SU-DHL-6 (cell line): ENCODE measurements at regions not wholly inside any gene's neighbourhood (a gene's known extent, or its start where the extent isn't known, plus 50 kb on each side); places are given as distances from the start of the nearest gene placed in this dataset.

Experiments
- H2AFZ ChIP-seq: fragments of 200-600 bp; sonication (generic); 2 replicates; pipeline ENCODE4 v1.6.1; 2014; ENCODE audit warnings: low read depth, mild to moderate bottlenecking, moderate library complexity, mixed read lengths, antibody characterized with exemption, low read length; ENCODE audit not compliant: severe bottlenecking
- H3F3A ChIP-seq: fragments of 200-600 bp; shearing (Covaris generic); 2 replicates; pipeline ENCODE4 v1.6.0; 2016; ENCODE audit warnings: antibody characterized with exemption, mild to moderate bottlenecking; ENCODE audit not compliant: insufficient read depth
- H3K27ac ChIP-seq: fragments of 200-600 bp; sonication (generic); 2 replicates; pipeline ENCODE4 v1.5.1; 2016; ENCODE audit warnings: low read depth, mild to moderate bottlenecking, low read length, moderate library complexity, mixed read lengths
- H3K27me3 ChIP-seq: fragments of 200-600 bp; sonication (generic), shearing (Covaris generic); 2 replicates; pipeline ENCODE4 v1.6.0; 2014; ENCODE audit warnings: mild to moderate bottlenecking, low read length
- H3K36me3 ChIP-seq: fragments of 200-600 bp; sonication (generic); 2 replicates; pipeline ENCODE4 v1.6.1; 2014; ENCODE audit warnings: mild to moderate bottlenecking, low read length, mixed read lengths
- H3K4me2 ChIP-seq: fragments of 300-600, 200-600 bp; shearing (Covaris generic), sonication (generic); 2 replicates; pipeline ENCODE4 v1.6.0; 2014; ENCODE audit warnings: low read length, low read depth, mild to moderate bottlenecking; ENCODE audit not compliant: poor library complexity, severe bottlenecking
- H3K4me3 ChIP-seq: fragments of 200-600 bp; sonication (generic); 2 replicates; pipeline ENCODE4 v1.5.1; 2014; ENCODE audit warnings: antibody characterized with exemption, low read length, mild to moderate bottlenecking, mixed read lengths; ENCODE audit not compliant: insufficient read depth, poor library complexity, severe bottlenecking
- H3K79me2 ChIP-seq: fragments of 200-600 bp; sonication (generic); 2 replicates; pipeline ENCODE4 v1.6.1; 2014; ENCODE audit warnings: mild to moderate bottlenecking, low read length, moderate library complexity; ENCODE audit not compliant: insufficient read depth
- H3K9ac ChIP-seq: fragments of 200-600 bp; sonication (generic); 2 replicates; pipeline ENCODE4 v1.7.0; 2014; ENCODE audit warnings: mild to moderate bottlenecking, low read length
- H3K9me2 ChIP-seq: fragments of 200-600 bp; sonication (generic); replicated peaks from 2 replicates; pipeline ENCODE4 v1.6.1; 2014; ENCODE audit warnings: low read length; ENCODE audit not compliant: insufficient read depth
- H3K9me3 ChIP-seq: fragments of 200-600 bp; sonication (generic); 2 replicates; pipeline ENCODE4 v1.6.1; 2014; ENCODE audit warnings: low read length, mixed read lengths; ENCODE audit not compliant: insufficient read depth
- H4K20me1 ChIP-seq: fragments of 200-600 bp; sonication (generic); 2 replicates; pipeline ENCODE4 v1.6.1; 2014; ENCODE audit warnings: low read depth, mild to moderate bottlenecking, antibody characterized with exemption, low read length, moderate library complexity, mixed read lengths
- EZH2phosphoT487 ChIP-seq: fragments of 200-600 bp; sonication (generic), shearing (Covaris generic); conservative IDR thresholded peaks from 2 replicates; pipeline ENCODE4 v1.6.1; 2018; ENCODE audit warnings: mild to moderate bottlenecking, antibody characterized with exemption, low read length, moderate library complexity, mixed read lengths
- TF ChIP-seq, protein P1 (sequence below): fragments of 200-600 bp; sonication (generic); IDR thresholded peaks from one replicate; pipeline ENCODE4 v1.5.1; 2017; ENCODE audit warnings: antibody characterized with exemption, mild to moderate bottlenecking, low read length, moderate library complexity; ENCODE audit not compliant: insufficient read depth, poor library complexity, severe bottlenecking

GRCh38 chr12:102681309-102681708 lies 200.9 kb upstream of the IGF1 start:
- no peaks in the 10 kb centered on the region for H3F3A ChIP-seq
- H3K4me3 ChIP-seq = no peak overlapping the region
- TF ChIP-seq, protein P1, sequence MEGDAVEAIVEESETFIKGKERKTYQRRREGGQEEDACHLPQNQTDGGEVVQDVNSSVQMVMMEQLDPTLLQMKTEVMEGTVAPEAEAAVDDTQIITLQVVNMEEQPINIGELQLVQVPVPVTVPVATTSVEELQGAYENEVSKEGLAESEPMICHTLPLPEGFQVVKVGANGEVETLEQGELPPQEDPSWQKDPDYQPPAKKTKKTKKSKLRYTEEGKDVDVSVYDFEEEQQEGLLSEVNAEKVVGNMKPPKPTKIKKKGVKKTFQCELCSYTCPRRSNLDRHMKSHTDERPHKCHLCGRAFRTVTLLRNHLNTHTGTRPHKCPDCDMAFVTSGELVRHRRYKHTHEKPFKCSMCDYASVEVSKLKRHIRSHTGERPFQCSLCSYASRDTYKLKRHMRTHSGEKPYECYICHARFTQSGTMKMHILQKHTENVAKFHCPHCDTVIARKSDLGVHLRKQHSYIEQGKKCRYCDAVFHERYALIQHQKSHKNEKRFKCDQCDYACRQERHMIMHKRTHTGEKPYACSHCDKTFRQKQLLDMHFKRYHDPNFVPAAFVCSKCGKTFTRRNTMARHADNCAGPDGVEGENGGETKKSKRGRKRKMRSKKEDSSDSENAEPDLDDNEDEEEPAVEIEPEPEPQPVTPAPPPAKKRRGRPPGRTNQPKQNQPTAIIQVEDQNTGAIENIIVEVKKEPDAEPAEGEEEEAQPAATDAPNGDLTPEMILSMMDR = no peak
- no peak for TF ChIP-seq EZH2phosphoT487
- no peak overlapping the region for H3K27ac ChIP-seq
- no peak overlapping the region for H2AFZ ChIP-seq
- H3K27me3 ChIP-seq = no peaks in the 10 kb centered on the region
- H3K4me2 ChIP-seq = no peak overlapping the region
- H3K9me3 ChIP-seq = no peaks in the 10 kb centered on the region
- no peak overlapping the region for H3K9ac ChIP-seq
- no peaks in the 10 kb centered on the region for H4K20me1 ChIP-seq
- H3K36me3 ChIP-seq = no peaks in the 10 kb centered on the region
- no peaks in the 10 kb centered on the region for H3K79me2 ChIP-seq
- no peaks in the 10 kb centered on the region for H3K9me2 ChIP-seq

DNA sequence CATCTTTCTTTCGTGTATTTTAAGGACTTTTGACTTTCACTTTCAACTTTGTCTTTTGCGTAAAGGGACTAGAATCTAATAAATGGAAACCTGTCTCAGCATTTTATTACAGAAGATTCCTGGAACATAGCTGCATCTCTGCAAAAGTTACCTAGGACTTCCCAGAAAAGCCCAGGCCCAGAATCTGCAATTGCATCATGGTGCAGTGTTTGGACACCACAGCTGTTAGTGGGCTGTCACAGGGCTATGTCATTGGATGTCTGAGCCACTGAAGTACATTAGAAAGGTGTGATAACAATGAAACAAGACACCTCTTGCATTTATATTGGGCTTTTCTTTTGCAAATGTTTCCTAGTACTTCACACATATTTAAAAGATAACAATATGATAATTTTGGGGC lies 199.9 kb upstream of the IGF1 start:
- H3F3A ChIP-seq = no peaks in the 10 kb centered on the region
- no peaks in the 10 kb centered on the region for H3K9me2 ChIP-seq
- no peaks in the 10 kb centered on the region for H3K36me3 ChIP-seq
- H3K4me2 ChIP-seq = no peak overlapping the region
- no peak overlapping the region for H3K9ac ChIP-seq
- H3K27ac ChIP-seq = no peak overlapping the region
- no peaks in the 10 kb centered on the region for H3K79me2 ChIP-seq
- H2AFZ ChIP-seq = no peak overlapping the region
- H3K9me3 ChIP-seq = no peaks in the 10 kb centered on the region
- H4K20me1 ChIP-seq = no peaks in the 10 kb centered on the region
- H3K27me3 ChIP-seq = no peaks in the 10 kb centered on the region
- TF ChIP-seq, protein P1 = no peak
- TF ChIP-seq EZH2phosphoT487 = no peak
- no peak overlapping the region for H3K4me3 ChIP-seq

GRCh38 chr12:102676812-102677211 lies 196.4 kb upstream of the IGF1 start:
- H3K4me3 ChIP-seq = no peak overlapping the region
- H3K79me2 ChIP-seq = no peaks in the 10 kb centered on the region
- no peak overlapping the region for H3K4me2 ChIP-seq
- TF ChIP-seq EZH2phosphoT487 = no peak
- TF ChIP-seq, protein P1 = no peak
- H3F3A ChIP-seq = no peaks in the 10 kb centered on the region
- H3K9ac ChIP-seq = no peak overlapping the region
- H2AFZ ChIP-seq = no peak overlapping the region
- no peaks in the 10 kb centered on the region for H3K9me3 ChIP-seq
- H3K9me2 ChIP-seq = no peaks in the 10 kb centered on the region
- no peak overlapping the region for H3K27ac ChIP-seq
- no peaks in the 10 kb centered on the region for H3K27me3 ChIP-seq
- no peaks in the 10 kb centered on the region for H3K36me3 ChIP-seq
- no peaks in the 10 kb centered on the region for H4K20me1 ChIP-seq

- no peaks in the 10 kb centered on the region for H3K27me3 ChIP-seq
- H3K9me3 ChIP-seq = no peaks in the 10 kb centered on the region
- H4K20me1 ChIP-seq = no peaks in the 10 kb centered on the region
- H3K9me2 ChIP-seq = no peaks in the 10 kb centered on the region
- H3K27ac ChIP-seq = no peak overlapping the region
- H2AFZ ChIP-seq = no peak overlapping the region
- no peak overlapping the region for H3K9ac ChIP-seq
- no peaks in the 10 kb centered on the region for H3F3A ChIP-seq
- no peaks in the 10 kb centered on the region for H3K36me3 ChIP-seq
- no peak overlapping the region for H3K4me2 ChIP-seq
- no peak for TF ChIP-seq EZH2phosphoT487
- TF ChIP-seq, protein P1 = no peak
- no peak overlapping the region for H3K4me3 ChIP-seq
- H3K79me2 ChIP-seq = no peaks in the 10 kb centered on the region
Observed at GRCh38 chr12:102675672-102676071, 195.3 kb upstream of the IGF1 start.
